ENCODE measurements at regions not wholly inside any gene's neighbourhood (a gene's known extent, or its start where the extent isn't known, plus 50 kb on each side); places are given as distances from the start of the nearest gene placed in this dataset.

GRCh38 chr18:45197526-45197970 is 417.7 kb upstream of the SLC14A2 start (continued):
- TF ChIP-seq, protein P1, sequence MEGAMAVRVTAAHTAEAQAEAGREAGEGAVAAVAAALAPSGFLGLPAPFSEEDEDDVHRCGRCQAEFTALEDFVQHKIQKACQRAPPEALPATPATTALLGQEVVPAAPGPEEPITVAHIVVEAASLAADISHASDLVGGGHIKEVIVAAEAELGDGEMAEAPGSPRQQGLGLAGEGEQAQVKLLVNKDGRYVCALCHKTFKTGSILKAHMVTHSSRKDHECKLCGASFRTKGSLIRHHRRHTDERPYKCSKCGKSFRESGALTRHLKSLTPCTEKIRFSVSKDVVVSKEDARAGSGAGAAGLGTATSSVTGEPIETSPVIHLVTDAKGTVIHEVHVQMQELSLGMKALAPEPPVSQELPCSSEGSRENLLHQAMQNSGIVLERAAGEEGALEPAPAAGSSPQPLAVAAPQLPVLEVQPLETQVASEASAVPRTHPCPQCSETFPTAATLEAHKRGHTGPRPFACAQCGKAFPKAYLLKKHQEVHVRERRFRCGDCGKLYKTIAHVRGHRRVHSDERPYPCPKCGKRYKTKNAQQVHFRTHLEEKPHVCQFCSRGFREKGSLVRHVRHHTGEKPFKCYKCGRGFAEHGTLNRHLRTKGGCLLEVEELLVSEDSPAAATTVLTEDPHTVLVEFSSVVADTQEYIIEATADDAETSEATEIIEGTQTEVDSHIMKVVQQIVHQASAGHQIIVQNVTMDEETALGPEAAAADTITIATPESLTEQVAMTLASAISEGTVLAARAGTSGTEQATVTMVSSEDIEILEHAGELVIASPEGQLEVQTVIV (IDR thresholded peaks at IDR 0.05; ENCODE audit: borderline replicate concordance, partially characterized antibody): no peak
- no peak for TF ChIP-seq PAX8 (IDR thresholded peaks at IDR 0.05)
- no peak for TF ChIP-seq CBX3 (IDR thresholded peaks at IDR 0.05; ENCODE audit: borderline replicate concordance, low read depth)
- TF ChIP-seq, protein P2, sequence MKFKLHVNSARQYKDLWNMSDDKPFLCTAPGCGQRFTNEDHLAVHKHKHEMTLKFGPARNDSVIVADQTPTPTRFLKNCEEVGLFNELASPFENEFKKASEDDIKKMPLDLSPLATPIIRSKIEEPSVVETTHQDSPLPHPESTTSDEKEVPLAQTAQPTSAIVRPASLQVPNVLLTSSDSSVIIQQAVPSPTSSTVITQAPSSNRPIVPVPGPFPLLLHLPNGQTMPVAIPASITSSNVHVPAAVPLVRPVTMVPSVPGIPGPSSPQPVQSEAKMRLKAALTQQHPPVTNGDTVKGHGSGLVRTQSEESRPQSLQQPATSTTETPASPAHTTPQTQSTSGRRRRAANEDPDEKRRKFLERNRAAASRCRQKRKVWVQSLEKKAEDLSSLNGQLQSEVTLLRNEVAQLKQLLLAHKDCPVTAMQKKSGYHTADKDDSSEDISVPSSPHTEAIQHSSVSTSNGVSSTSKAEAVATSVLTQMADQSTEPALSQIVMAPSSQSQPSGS (IDR thresholded peaks at IDR 0.05; ENCODE audit: low read length): peak; percentile 90
- TF ChIP-seq, protein P3, sequence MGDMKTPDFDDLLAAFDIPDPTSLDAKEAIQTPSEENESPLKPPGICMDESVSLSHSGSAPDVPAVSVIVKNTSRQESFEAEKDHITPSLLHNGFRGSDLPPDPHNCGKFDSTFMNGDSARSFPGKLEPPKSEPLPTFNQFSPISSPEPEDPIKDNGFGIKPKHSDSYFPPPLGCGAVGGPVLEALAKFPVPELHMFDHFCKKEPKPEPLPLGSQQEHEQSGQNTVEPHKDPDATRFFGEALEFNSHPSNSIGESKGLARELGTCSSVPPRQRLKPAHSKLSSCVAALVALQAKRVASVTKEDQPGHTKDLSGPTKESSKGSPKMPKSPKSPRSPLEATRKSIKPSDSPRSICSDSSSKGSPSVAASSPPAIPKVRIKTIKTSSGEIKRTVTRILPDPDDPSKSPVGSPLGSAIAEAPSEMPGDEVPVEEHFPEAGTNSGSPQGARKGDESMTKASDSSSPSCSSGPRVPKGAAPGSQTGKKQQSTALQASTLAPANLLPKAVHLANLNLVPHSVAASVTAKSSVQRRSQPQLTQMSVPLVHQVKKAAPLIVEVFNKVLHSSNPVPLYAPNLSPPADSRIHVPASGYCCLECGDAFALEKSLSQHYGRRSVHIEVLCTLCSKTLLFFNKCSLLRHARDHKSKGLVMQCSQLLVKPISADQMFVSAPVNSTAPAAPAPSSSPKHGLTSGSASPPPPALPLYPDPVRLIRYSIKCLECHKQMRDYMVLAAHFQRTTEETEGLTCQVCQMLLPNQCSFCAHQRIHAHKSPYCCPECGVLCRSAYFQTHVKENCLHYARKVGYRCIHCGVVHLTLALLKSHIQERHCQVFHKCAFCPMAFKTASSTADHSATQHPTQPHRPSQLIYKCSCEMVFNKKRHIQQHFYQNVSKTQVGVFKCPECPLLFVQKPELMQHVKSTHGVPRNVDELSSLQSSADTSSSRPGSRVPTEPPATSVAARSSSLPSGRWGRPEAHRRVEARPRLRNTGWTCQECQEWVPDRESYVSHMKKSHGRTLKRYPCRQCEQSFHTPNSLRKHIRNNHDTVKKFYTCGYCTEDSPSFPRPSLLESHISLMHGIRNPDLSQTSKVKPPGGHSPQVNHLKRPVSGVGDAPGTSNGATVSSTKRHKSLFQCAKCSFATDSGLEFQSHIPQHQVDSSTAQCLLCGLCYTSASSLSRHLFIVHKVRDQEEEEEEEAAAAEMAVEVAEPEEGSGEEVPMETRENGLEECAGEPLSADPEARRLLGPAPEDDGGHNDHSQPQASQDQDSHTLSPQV (IDR thresholded peaks at IDR 0.05): peak; percentile 98
- peak; percentile 55 for TF ChIP-seq RELA (IDR thresholded peaks at IDR 0.05; ENCODE audit: borderline replicate concordance, partially characterized antibody)
- TF ChIP-seq TCF3 (IDR thresholded peaks at IDR 0.05; ENCODE audit: borderline replicate concordance, insufficient read depth, low read depth, low read length): peak; percentile 79
- TF ChIP-seq NR2F1 (conservative IDR thresholded peaks at IDR 0.05): peak; percentile 90
- TF ChIP-seq, protein P4, sequence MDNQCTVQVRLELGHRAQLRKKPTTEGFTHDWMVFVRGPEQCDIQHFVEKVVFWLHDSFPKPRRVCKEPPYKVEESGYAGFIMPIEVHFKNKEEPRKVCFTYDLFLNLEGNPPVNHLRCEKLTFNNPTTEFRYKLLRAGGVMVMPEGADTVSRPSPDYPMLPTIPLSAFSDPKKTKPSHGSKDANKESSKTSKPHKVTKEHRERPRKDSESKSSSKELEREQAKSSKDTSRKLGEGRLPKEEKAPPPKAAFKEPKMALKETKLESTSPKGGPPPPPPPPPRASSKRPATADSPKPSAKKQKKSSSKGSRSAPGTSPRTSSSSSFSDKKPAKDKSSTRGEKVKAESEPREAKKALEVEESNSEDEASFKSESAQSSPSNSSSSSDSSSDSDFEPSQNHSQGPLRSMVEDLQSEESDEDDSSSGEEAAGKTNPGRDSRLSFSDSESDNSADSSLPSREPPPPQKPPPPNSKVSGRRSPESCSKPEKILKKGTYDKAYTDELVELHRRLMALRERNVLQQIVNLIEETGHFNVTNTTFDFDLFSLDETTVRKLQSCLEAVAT (IDR thresholded peaks at IDR 0.05): peak; percentile 84
- peak; percentile 100 for TF ChIP-seq MTA2 (IDR thresholded peaks at IDR 0.05; ENCODE audit: low read depth)
- TF ChIP-seq PBX3 (IDR thresholded peaks at IDR 0.05; ENCODE audit: insufficient replicate concordance, low read depth, low read length): no peak
- peak; percentile 73 for TF ChIP-seq GABPA (IDR thresholded peaks at IDR 0.05; ENCODE audit: low read depth)
- no peak for TF ChIP-seq ATF3 (IDR thresholded peaks at IDR 0.05; ENCODE audit: borderline replicate concordance, extremely low read depth, low read depth, low read length)
- TF ChIP-seq HCFC1 (IDR thresholded peaks at IDR 0.05; ENCODE audit: low read length): no peak
- peak; percentile 63; the same call in 1 of the 2 replicates for TF ChIP-seq MEF2A (IDR thresholded peaks at IDR 0.05; ENCODE audit: insufficient read depth, low read depth, low read length)
- TF ChIP-seq FOXK2 (IDR thresholded peaks at IDR 0.05): no peak
- TF ChIP-seq DPF2 (IDR thresholded peaks at IDR 0.05): peak; percentile 99
- TF ChIP-seq SMAD1 (IDR thresholded peaks at IDR 0.05; ENCODE audit: low read depth, partially characterized antibody): peak; percentile 75
- TF ChIP-seq YY1 (IDR thresholded peaks at IDR 0.05; ENCODE audit: low read depth, low read length): no peak
- TF ChIP-seq NBN (IDR thresholded peaks at IDR 0.05): peak; percentile 99
- no peak for TF ChIP-seq CHD1 (IDR thresholded peaks at IDR 0.05; ENCODE audit: low read depth, low read length)

Measured in GM12878 (cell line).